IPS-20b (cell line): ENCODE measurements at regions not wholly inside any gene's neighbourhood (a gene's known extent, or its start where the extent isn't known, plus 50 kb on each side); places are given as distances from the start of the nearest gene placed in this dataset.
A peak's percentile ranks its signal among the peaks of the same experiment; 100 is the strongest.

Experiments used
- H3K27ac ChIP-seq: one replicate; pipeline ENCODE4 v1.5.1; 2013; ENCODE audit warnings: low read length
- H3K27me3 ChIP-seq: 2 replicates; pipeline ENCODE4 v1.6.1; 2013; ENCODE audit warnings: mild to moderate bottlenecking, low read length, inconsistent platforms; ENCODE audit not compliant: insufficient read depth
- H3K36me3 ChIP-seq: 2 replicates; pipeline ENCODE4 v1.6.1; 2013; ENCODE audit warnings: low read depth, mild to moderate bottlenecking, inconsistent platforms, low read length, moderate library complexity; ENCODE audit not compliant: insufficient read depth
- H3K4me1 ChIP-seq: 2 replicates; pipeline ENCODE4 v1.6.1; 2013; ENCODE audit warnings: mild to moderate bottlenecking, control low read depth, inconsistent platforms, low read length, moderate library complexity; ENCODE audit not compliant: insufficient read depth
- H3K4me3 ChIP-seq: 2 replicates; pipeline ENCODE4 v1.5.1; 2013; ENCODE audit warnings: mild to moderate bottlenecking, low read length, inconsistent platforms
- H3K9ac ChIP-seq: 2 replicates; pipeline ENCODE4 v1.6.1; 2013; ENCODE audit warnings: low read depth, mild to moderate bottlenecking, inconsistent platforms, low read length, moderate library complexity
- H3K9me3 ChIP-seq: 2 replicates; pipeline ENCODE4 v1.6.1; 2013; ENCODE audit warnings: mild to moderate bottlenecking, low read depth, low read length, inconsistent platforms; ENCODE audit not compliant: insufficient read depth

DNA sequence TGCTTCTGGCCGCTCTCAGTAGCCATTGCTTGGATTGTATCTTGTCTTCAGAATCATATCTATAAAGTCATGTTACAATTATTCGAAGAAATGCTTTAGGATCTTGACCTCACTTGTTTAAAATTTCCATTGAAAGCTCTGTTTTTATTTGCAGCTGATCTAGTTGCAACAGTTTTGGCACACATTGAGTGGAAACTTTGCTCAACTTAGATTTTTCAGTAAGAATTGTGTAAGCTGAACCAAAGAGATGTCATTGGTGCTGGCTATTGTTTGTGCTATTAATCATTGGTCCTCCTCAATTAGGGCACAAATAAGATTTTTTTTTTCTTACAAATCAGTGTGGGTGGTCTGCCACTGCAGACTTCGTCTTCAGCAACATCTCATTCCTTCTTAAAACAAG lies 649.2 kb downstream of the MMUT start:
- H3K9ac ChIP-seq, result no peak overlapping the region
- H3K9me3 ChIP-seq, result no peaks in the 10 kb centered on the region

GRCh38 chr6:48809700-48810099 lies 653.4 kb downstream of the MMUT start:
- Histone ChIP-seq H3K36me3 (no peaks in the 10 kb centered on the region), H3K4me1 (no peaks in the 10 kb centered on the region), H3K4me3 (no peak overlapping the region), H3K9ac (no peak overlapping the region), H3K27me3 (no peaks in the 10 kb centered on the region), H3K27ac (no peak overlapping the region), H3K9me3 (no peaks in the 10 kb centered on the region)

More for the DNA sequence above, 649.2 kb downstream of the MMUT start:
- Histone ChIP-seq H3K27me3 (no peaks in the 10 kb centered on the region), H3K36me3 (no peaks in the 10 kb centered on the region), H3K27ac (no peak overlapping the region), H3K4me1 (no peaks in the 10 kb centered on the region), H3K4me3 (no peak overlapping the region)

- Histone ChIP-seq H3K9ac (no peak overlapping the region), H3K27ac (no peak overlapping the region), H3K4me1 (no peaks in the 10 kb centered on the region), H3K9me3 (no peaks in the 10 kb centered on the region), H3K4me3 (no peak overlapping the region), H3K36me3 (no peaks in the 10 kb centered on the region), H3K27me3 (no peaks in the 10 kb centered on the region)
Measured at GRCh38 chr6:48809245-48809644, 653.8 kb downstream of the MMUT start.

- H3K4me1 ChIP-seq, result no peaks in the 10 kb centered on the region
- H3K36me3 ChIP-seq, result no peaks in the 10 kb centered on the region
- no peak overlapping the region for H3K27ac ChIP-seq
- no peak overlapping the region for H3K9ac ChIP-seq
- H3K9me3 ChIP-seq, result no peaks in the 10 kb centered on the region
- H3K27me3 ChIP-seq, result no peaks in the 10 kb centered on the region
- no peak overlapping the region for H3K4me3 ChIP-seq
Measured at GRCh38 chr6:48798296-48798695, 664.8 kb downstream of the MMUT start.

GRCh38 chr6:48782225-48782624 lies 671.2 kb upstream of the PTCHD4 start:
- Histone ChIP-seq H3K27ac (no peak overlapping the region), H3K36me3 (no peaks in the 10 kb centered on the region), H3K27me3 (no peaks in the 10 kb centered on the region), H3K4me1 (peaks cover 3% of the 10 kb centered on the region; the same call in 1 of the 2 replicates), H3K9me3 (no peaks in the 10 kb centered on the region), H3K9ac (no peak overlapping the region), H3K4me3 (no peak overlapping the region)

DNA sequence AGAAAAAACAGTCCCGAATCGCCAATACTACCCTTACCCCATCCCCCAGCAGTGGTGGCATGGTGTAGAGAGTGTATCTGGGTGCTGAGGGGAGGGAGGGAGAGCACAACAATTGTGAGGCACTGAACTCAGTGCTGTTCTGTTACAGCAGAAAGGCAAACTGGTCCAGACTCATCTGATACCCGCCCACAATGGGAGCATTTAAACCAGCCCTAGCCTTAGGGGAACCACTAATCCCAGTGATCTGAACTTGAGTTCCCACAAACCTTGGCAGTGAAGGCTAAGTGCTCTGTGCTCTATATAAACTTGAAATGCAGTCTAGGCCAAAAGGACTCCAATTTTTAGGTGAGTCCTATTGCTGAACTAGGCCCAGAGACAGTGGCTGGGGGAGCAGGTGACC lies 666.4 kb upstream of the PTCHD4 start:
- Histone ChIP-seq H3K4me3 (no peak overlapping the region), H3K4me1 (no peaks in the 10 kb centered on the region), H3K9me3 (no peaks in the 10 kb centered on the region), H3K27me3 (no peaks in the 10 kb centered on the region), H3K9ac (no peak overlapping the region), H3K27ac (no peak overlapping the region), H3K36me3 (no peaks in the 10 kb centered on the region)

- H3K27ac ChIP-seq, result no peak overlapping the region
- no peak overlapping the region for H3K4me3 ChIP-seq
- no peaks in the 10 kb centered on the region for H3K9me3 ChIP-seq
- no peaks in the 10 kb centered on the region for H3K36me3 ChIP-seq
- no peaks in the 10 kb centered on the region for H3K27me3 ChIP-seq
- no peaks in the 10 kb centered on the region for H3K4me1 ChIP-seq
- no peak overlapping the region for H3K9ac ChIP-seq
Measured at GRCh38 chr6:48775157-48775556, 664.2 kb upstream of the PTCHD4 start.

DNA sequence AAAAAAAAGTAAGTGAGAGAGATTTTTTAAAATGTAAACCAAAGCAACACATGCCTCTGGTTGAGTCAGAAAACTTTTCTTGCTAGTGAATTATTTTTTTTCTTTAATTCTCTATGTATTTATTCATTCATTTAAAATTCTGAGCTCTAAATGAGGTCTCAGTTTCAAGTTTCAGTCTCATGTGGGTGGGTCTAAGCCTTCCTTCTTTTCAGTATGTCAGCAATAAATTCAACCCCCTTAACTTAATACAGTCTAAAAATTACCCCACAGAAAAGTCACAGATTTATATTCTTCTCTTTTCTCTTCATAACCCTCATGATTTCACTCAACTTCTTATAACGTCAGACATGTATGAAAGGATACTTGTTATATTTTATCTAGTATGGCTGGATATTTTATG lies 663.3 kb upstream of the PTCHD4 start:
- no peaks in the 10 kb centered on the region for H3K36me3 ChIP-seq
- H3K4me1 ChIP-seq, result no peaks in the 10 kb centered on the region
- no peak overlapping the region for H3K9ac ChIP-seq
- no peak overlapping the region for H3K4me3 ChIP-seq
- H3K9me3 ChIP-seq, result no peaks in the 10 kb centered on the region
- no peak overlapping the region for H3K27ac ChIP-seq
- no peaks in the 10 kb centered on the region for H3K27me3 ChIP-seq

GRCh38 chr6:48766349-48766748 lies 655.4 kb upstream of the PTCHD4 start:
- H3K9me3 ChIP-seq, result no peaks in the 10 kb centered on the region; the same call in 1 of the 2 replicates
- H3K27ac ChIP-seq, result no peak overlapping the region
- no peaks in the 10 kb centered on the region for H3K36me3 ChIP-seq
- H3K9ac ChIP-seq, result no peak overlapping the region
- H3K4me3 ChIP-seq, result no peak overlapping the region
- H3K4me1 ChIP-seq, result peaks cover 11% of the 10 kb centered on the region; the same call in 1 of the 2 replicates
- no peaks in the 10 kb centered on the region for H3K27me3 ChIP-seq

DNA sequence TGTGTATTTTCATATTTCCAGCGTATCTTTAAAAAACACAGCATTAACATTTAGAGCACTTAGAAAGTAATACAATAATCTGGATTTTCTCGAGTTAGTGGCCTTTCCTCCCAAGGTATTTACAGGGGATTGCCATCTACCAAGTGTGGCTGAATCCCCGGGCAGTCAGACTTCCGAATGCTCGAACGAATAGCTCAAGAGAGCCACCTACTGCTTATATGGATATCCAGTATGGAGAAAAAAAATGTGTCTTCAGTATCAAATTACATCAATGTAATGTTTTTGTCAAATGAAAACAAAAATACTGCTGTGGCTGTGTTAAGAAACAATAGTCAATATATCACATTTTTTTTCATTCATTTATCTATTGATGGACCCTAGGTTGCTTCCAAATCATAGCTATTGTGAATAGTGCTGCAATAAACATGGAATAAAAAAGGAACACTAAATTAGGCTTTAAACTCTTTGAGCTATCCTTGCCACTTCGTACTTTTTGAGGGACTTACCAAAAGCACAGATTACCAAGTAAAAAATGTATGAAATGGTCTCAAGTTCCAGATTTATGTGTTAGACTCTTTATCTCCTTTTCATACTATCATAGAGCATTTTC lies 654.5 kb upstream of the PTCHD4 start:
- peaks cover 11% of the 10 kb centered on the region; the same call in 1 of the 2 replicates for H3K4me1 ChIP-seq
- no peaks in the 10 kb centered on the region; the same call in 1 of the 2 replicates for H3K9me3 ChIP-seq
- H3K4me3 ChIP-seq, result peak overlapping the region; percentile 39; the same call in 1 of the 2 replicates
- H3K36me3 ChIP-seq, result no peaks in the 10 kb centered on the region
- no peaks in the 10 kb centered on the region for H3K27me3 ChIP-seq
- H3K9ac ChIP-seq, result 0 out of 2 replicates have a peak overlapping the region, but pooled peaks have one; percentile 8
- H3K27ac ChIP-seq, result peak overlapping the region; percentile 33

DNA sequence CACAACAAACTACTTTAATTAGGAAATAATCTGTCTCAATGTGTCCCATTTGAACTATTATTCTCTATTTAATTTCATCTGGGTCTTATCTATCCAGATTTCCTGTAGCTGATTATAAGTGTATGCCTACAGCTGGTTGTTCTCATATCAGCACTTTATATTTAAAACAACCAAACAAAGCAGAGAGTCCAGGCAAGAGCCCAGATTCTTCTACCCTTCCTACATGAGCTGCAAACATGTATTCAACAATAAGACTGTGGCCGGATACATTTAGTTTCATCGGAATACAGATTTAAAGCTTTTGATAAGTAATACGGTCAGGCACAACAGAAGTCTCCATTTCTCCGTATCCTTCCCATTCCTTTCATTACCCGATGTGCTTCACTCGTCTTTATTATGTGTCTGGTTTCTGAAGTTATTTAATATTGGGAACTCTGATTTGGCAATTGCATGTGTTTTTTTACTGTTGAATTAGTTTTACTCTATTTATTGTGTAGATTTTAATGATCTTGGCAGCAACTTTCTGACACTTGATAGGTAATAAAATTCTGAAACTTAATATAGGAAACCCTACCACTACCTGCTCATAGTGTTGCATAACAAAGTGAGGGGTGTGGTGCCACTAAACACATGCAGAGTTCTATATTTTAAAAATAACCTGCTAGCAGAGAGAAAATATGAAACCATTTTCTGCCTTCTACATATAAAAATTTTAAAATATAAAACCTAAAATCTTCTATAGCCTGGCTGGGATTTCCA lies 653.5 kb upstream of the PTCHD4 start:
- Histone ChIP-seq H3K9ac (no peak overlapping the region), H3K4me1 (peaks cover 11% of the 10 kb centered on the region; the same call in 1 of the 2 replicates), H3K9me3 (no peaks in the 10 kb centered on the region; the same call in 1 of the 2 replicates), H3K27me3 (no peaks in the 10 kb centered on the region), H3K36me3 (no peaks in the 10 kb centered on the region), H3K4me3 (no peak overlapping the region), H3K27ac (no peak overlapping the region)

DNA sequence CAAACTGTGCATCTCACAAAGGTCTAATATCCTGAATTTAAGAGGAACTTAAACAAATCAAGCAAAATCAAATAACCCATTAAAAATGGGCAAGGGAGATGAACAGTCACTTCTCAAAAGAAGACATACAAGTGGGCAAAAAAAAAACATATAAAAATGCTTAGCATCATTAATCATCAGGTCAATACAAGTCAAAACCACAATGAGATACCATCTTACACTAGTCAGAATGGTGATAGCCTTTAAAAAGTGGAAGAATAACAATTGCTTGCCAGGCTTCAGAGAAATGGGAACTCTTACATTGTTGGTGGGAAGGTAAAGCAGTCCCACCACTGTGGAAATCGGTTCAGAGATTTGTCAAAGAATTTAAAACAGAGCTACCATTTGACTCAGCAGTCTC lies 646.7 kb upstream of the PTCHD4 start:
- H3K27ac ChIP-seq, result no peak overlapping the region
- H3K9ac ChIP-seq, result no peak overlapping the region
- H3K4me1 ChIP-seq, result no peaks in the 10 kb centered on the region
- H3K9me3 ChIP-seq, result no peaks in the 10 kb centered on the region
- H3K27me3 ChIP-seq, result no peaks in the 10 kb centered on the region
- no peak overlapping the region for H3K4me3 ChIP-seq
- no peaks in the 10 kb centered on the region for H3K36me3 ChIP-seq
